IMR-90 (cell line): ENCODE measurements at regions not wholly inside any gene's neighbourhood (a gene's known extent, or its start where the extent isn't known, plus 50 kb on each side); places are given as distances from the start of the nearest gene placed in this dataset.

ENCODE experiments used
- ATAC-seq: fragments of 200-7000 bp; cut with Tn5 transposase; 2 replicates; pipeline ENCODE4 v1.9.1; 2020; ENCODE audit warnings: low read depth, mild to moderate bottlenecking, moderate library complexity
- BruUV-seq: library from RNA; stranded (reverse); fragments of 400-500 nt; replicated peaks from 2 replicates; lab custom pipeline; 2021; lab: Mats Ljungman, UMichigan
- CTCF ChIA-PET: fragments of 300-600 bp; formaldehyde crosslinking; extraction: SDS; loops from one replicate; lab custom pipeline; 2021; ENCODE audit warnings: antibody characterized with exemption; lab: Yijun Ruan, JAX
- POLR2A ChIA-PET: fragments of 300-600 bp; sonication (Branson Sonifier 250); formaldehyde crosslinking; loops from one replicate; lab custom pipeline; 2022; ENCODE audit warnings: antibody characterized with exemption; ENCODE audit not compliant: unreplicated experiment; lab: Charles Lee
- DNase-seq: peaks from one replicate; pipeline ENCODE4 v3.0.0; 2013
- H2AFZ ChIP-seq: replicated peaks from 2 replicates; pipeline ENCODE3; 2013; ENCODE audit warnings: low read length, mild to moderate bottlenecking; ENCODE audit not compliant: poor library complexity
- H2AK5ac ChIP-seq: 2 replicates; pipeline ENCODE4 v1.6.1; 2013; ENCODE audit warnings: low read depth, low read length, inconsistent platforms
- H2AK9ac ChIP-seq: replicated peaks from 2 replicates; pipeline ENCODE3; 2013; ENCODE audit warnings: mild to moderate bottlenecking, low read depth, low read length, moderate library complexity; ENCODE audit not compliant: poor library complexity
- H2BK120ac ChIP-seq: 2 replicates; pipeline ENCODE4 v1.6.1; 2013; ENCODE audit warnings: low read depth, low read length, inconsistent platforms
- H2BK15ac ChIP-seq: 3 replicates; pipeline ENCODE4 v1.6.1; 2013; ENCODE audit warnings: low read depth, low read length, inconsistent platforms
- H2BK20ac ChIP-seq: 2 replicates; pipeline ENCODE4 v1.6.1; 2013; ENCODE audit warnings: low read depth, mild to moderate bottlenecking, inconsistent platforms, low read length, moderate library complexity
- H2BK5ac ChIP-seq: 2 replicates; pipeline ENCODE4 v1.6.1; 2013; ENCODE audit warnings: mild to moderate bottlenecking, low read depth, low read length, inconsistent platforms; ENCODE audit not compliant: poor library complexity, severe bottlenecking
- H3K14ac ChIP-seq: replicated peaks from 2 replicates; pipeline ENCODE4 v1.6.1; 2013; ENCODE audit warnings: low read depth, low read length, inconsistent platforms
- H3K18ac ChIP-seq: 2 replicates; pipeline ENCODE4 v1.6.1; 2013; ENCODE audit warnings: low read depth, low read length, control low read depth
- H3K23ac ChIP-seq: 2 replicates; pipeline ENCODE4 v1.6.1; 2013; ENCODE audit warnings: low read depth, low read length, inconsistent platforms
- H3K27ac ChIP-seq: 2 replicates; pipeline ENCODE4 v1.5.1; 2013; ENCODE audit warnings: mild to moderate bottlenecking, control low read depth, low read length; ENCODE audit not compliant: insufficient read depth
- H3K27me3 ChIP-seq: 2 replicates; pipeline ENCODE4 v1.6.1; 2013; ENCODE audit warnings: low read length; ENCODE audit not compliant: control insufficient read depth, insufficient read depth
- H3K36me3 ChIP-seq: 2 replicates; pipeline ENCODE4 v1.6.1; 2013; ENCODE audit warnings: low read length, mixed read lengths; ENCODE audit not compliant: control insufficient read depth, insufficient read depth
- H3K4ac ChIP-seq: 2 replicates; pipeline ENCODE4 v1.6.1; 2013; ENCODE audit warnings: low read depth, low read length, inconsistent platforms
- H3K4me1 ChIP-seq: 2 replicates; pipeline ENCODE4 v1.6.1; 2013; ENCODE audit warnings: low read length, mixed read lengths; ENCODE audit not compliant: control insufficient read depth, insufficient read depth
- H3K4me2 ChIP-seq: 2 replicates; pipeline ENCODE4 v1.6.1; 2013; ENCODE audit warnings: low read depth, mild to moderate bottlenecking, control low read depth, low read length, moderate library complexity
- H3K4me3 ChIP-seq: 2 replicates; pipeline ENCODE4 v1.5.1; 2013; ENCODE audit warnings: low read depth, mild to moderate bottlenecking, control low read depth, low read length, moderate library complexity; ENCODE audit not compliant: insufficient read depth
- H3K56ac ChIP-seq: 2 replicates; pipeline ENCODE4 v1.6.1; 2013; ENCODE audit warnings: low read length, inconsistent platforms; ENCODE audit not compliant: insufficient read depth; ENCODE audit errors: extremely low read depth
- H3K79me1 ChIP-seq, 2 experiments: 2 replicates each; pipeline ENCODE4 v1.6.1; 2013; ENCODE audit warnings: low read length in 2 of 2, inconsistent platforms in 1 of 2, low read depth in 1 of 2
- H3K9ac ChIP-seq: 2 replicates; pipeline ENCODE4 v1.6.1; 2013; ENCODE audit warnings: low read depth, low read length, control low read depth
- H3K9me1 ChIP-seq: 2 replicates; pipeline ENCODE4 v1.6.1; 2013; ENCODE audit warnings: low read length, inconsistent platforms; ENCODE audit not compliant: insufficient read depth
- H3K9me3 ChIP-seq: 2 replicates; pipeline ENCODE4 v1.6.1; 2013; ENCODE audit warnings: low read length; ENCODE audit not compliant: control insufficient read depth, insufficient read depth
- H4K20me1 ChIP-seq: 2 replicates; pipeline ENCODE4 v1.6.1; 2013; ENCODE audit warnings: low read length, inconsistent platforms; ENCODE audit not compliant: insufficient read depth
- H4K5ac ChIP-seq: 2 replicates; pipeline ENCODE4 v1.6.1; 2013; ENCODE audit warnings: mild to moderate bottlenecking, low read depth, low read length, control low read depth
- H4K8ac ChIP-seq, 2 experiments: 2 replicates each; pipeline ENCODE4 v1.6.1; 2013; ENCODE audit warnings: low read depth in 2 of 2, low read length in 2 of 2, control low read depth in 1 of 2, inconsistent platforms in 1 of 2
- H4K91ac ChIP-seq: 2 replicates; pipeline ENCODE4 v1.6.1; 2013; ENCODE audit warnings: low read depth, low read length, inconsistent platforms; ENCODE audit not compliant: insufficient read depth
- BHLHE40 ChIP-seq: fragments of 150-350 bp; IDR thresholded peaks from 2 replicates; pipeline ENCODE4 v1.6.1; 2016; ENCODE audit warnings: mild to moderate bottlenecking, low read depth, low read length
- CEBPB ChIP-seq: IDR thresholded peaks from 2 replicates; pipeline ENCODE4 v1.6.1; 2012; ENCODE audit warnings: low read depth, low read length, improper control_type of control experiment
- CHD1 ChIP-seq: IDR thresholded peaks from 2 replicates; pipeline ENCODE4 v1.6.1; 2012; ENCODE audit warnings: low read depth, low read length, improper control_type of control experiment
- ELK1 ChIP-seq: fragments of 150-350 bp; IDR thresholded peaks from 2 replicates; pipeline ENCODE4 v1.6.1; 2016; ENCODE audit warnings: low read depth, mild to moderate bottlenecking, low read length, moderate library complexity, borderline replicate concordance
- FOS ChIP-seq: fragments of 150-350 bp; IDR thresholded peaks from 2 replicates; pipeline ENCODE4 v1.6.1; 2016; ENCODE audit warnings: low read depth, low read length
- MAFK ChIP-seq: IDR thresholded peaks from 2 replicates; pipeline ENCODE4 v1.6.1; 2012; ENCODE audit warnings: low read depth, low read length, improper control_type of control experiment
- MAZ ChIP-seq: IDR thresholded peaks from 2 replicates; pipeline ENCODE4 v1.6.1; 2012; ENCODE audit warnings: low read depth, mild to moderate bottlenecking, low read length, improper control_type of control experiment, moderate library complexity, borderline replicate concordance
- MXI1 ChIP-seq: IDR thresholded peaks from 2 replicates; pipeline ENCODE4 v1.6.1; 2012; ENCODE audit warnings: low read depth, mild to moderate bottlenecking, low read length, moderate library complexity, borderline replicate concordance
- NFE2L2 ChIP-seq: fragments of 150-350 bp; IDR thresholded peaks from 2 replicates; pipeline ENCODE4 v1.6.1; 2016; ENCODE audit warnings: low read depth, mild to moderate bottlenecking, low read length
- POLR2A ChIP-seq: IDR thresholded peaks from 2 replicates; pipeline ENCODE4 v1.6.1; 2012; ENCODE audit warnings: mild to moderate bottlenecking, low read depth, low read length
- RAD21 ChIP-seq: IDR thresholded peaks from 2 replicates; pipeline ENCODE4 v1.6.1; 2012; ENCODE audit warnings: low read length, improper control_type of control experiment
- RCOR1 ChIP-seq: IDR thresholded peaks from 2 replicates; pipeline ENCODE4 v1.6.1; 2012; ENCODE audit warnings: mild to moderate bottlenecking, low read length, improper control_type of control experiment; ENCODE audit not compliant: insufficient replicate concordance
- RFX5 ChIP-seq: IDR thresholded peaks from 2 replicates; pipeline ENCODE4 v1.8.0; 2012; ENCODE audit warnings: low read depth, mild to moderate bottlenecking, low read length, moderate library complexity
- SMC3 ChIP-seq: fragments of 150-350 bp; IDR thresholded peaks from 2 replicates; pipeline ENCODE4 v1.6.1; 2016; ENCODE audit warnings: low read depth, mild to moderate bottlenecking, antibody characterized with exemption, low read length, moderate library complexity
- WGBS, 2 experiments: methylation state at CpG; one replicate each; pipeline versions ENCODE4 v1.1.5 to v1.1.7; 2013; ENCODE audit warnings: missing lambda C conversion rate in 2 of 2; ENCODE audit not compliant: insufficient read length in 1 of 2; ENCODE audit errors: extremely low coverage in 2 of 2; 5-methylcytosine and 5-hydroxymethylcytosine counted together
- dilution Hi-C: fragments of 300-500 bp; cut with HindIII; formaldehyde crosslinking; loops from one replicate; pipeline ENCODE4 v1.14.3; 2018; ENCODE audit warnings: low sequenced_read_pairs; ENCODE audit not compliant: unreplicated experiment
- in situ Hi-C: fragments of 300-500 bp; cut with MboI; formaldehyde crosslinking; loops from 3 replicates; pipeline ENCODE4 v1.14.3; 2019; ENCODE audit warnings: low sequenced_read_pairs, inconsistent platforms, mixed read lengths
- intact Hi-C: fragments of 100-400 bp; cut with micrococcal nuclease; formaldehyde crosslinking; loops from 2 replicates; pipeline ENCODE4 v1.10.0; 2022
- TF ChIP-seq, protein P1 (sequence below): fragments of 150-350 bp; IDR thresholded peaks from 2 replicates; pipeline ENCODE4 v1.6.1; 2017; ENCODE audit warnings: mild to moderate bottlenecking, antibody characterized with exemption, low read length, low read depth
- TF ChIP-seq, protein P2 (sequence below): conservative IDR thresholded peaks from 2 replicates; pipeline ENCODE4 v1.5.1; 2012; ENCODE audit warnings: mild to moderate bottlenecking, low read depth, low read length, improper control_type of control experiment

DNA sequence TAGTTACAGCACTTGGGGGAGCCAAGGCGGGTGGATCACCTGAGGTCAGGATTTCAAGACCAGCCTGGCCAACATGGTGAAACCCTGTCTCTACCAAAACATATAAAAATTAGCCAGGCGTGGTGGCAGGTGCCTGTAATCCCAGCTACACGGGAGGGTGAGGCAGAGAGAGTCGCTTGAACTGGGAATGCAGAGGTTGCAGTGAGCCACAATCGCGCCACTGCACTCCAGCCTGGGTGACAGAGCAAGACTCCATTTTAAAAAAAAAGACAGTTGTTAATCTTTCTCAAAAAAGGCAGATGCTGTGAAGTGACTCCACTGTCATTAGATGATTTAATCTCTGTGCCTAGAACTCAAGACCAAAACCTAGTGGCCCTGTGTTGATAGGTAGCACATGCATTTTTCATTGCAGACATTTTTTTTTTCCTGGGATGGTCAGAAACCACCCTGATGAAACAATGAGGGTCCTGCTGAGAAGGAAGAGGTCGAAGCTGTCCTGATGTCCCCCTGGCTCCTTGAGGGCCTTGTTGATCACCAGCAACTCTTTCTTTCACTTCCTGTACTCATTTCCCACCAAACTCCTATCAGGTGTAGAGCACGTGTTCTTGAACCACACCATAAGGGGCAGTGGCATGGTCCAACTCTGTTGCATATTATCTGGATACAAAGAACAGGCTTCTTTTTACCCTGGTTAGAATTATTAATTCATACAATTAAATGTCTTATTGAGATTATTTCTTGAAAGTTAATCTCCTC lies 382.2 kb downstream of the ICE1 start:
- in situ Hi-C loops (no loop called here), intact Hi-C loops (no loop called here), dilution Hi-C loops (no loop called here)
- Histone ChIP-seq H4K20me1 (no peaks in the 10 kb centered on the region), H3K4me2 (no peak overlapping the region), H2AK9ac (no peak overlapping the region), H3K27me3 (no peaks in the 10 kb centered on the region), H3K27ac (no peak overlapping the region), H2BK5ac (no peak overlapping the region), H3K9me3 (peaks cover 21% of the 10 kb centered on the region), H2BK20ac (no peak overlapping the region), H3K4ac (no peak overlapping the region), H3K4me1 (no peaks in the 10 kb centered on the region), H3K9ac (no peak overlapping the region), H4K91ac (no peak overlapping the region), H3K18ac (no peak overlapping the region), H4K8ac (no peak overlapping the region), H3K9me1 (no peaks in the 10 kb centered on the region), H3K14ac (no peak overlapping the region), H4K5ac (no peak overlapping the region), H3K79me1 (no peaks in the 10 kb centered on the region), H2AK5ac (no peak overlapping the region), H2BK120ac (no peak overlapping the region), H3K36me3 (no peaks in the 10 kb centered on the region), H3K23ac (no peak overlapping the region), H2BK15ac (no peak overlapping the region), H3K4me3 (no peak overlapping the region), H2AFZ (no peak overlapping the region), H3K56ac (no peak overlapping the region)
- ChIA-PET POLR2A (no interaction called here), CTCF (no interaction called here)
- no TSS peak for BruUV-seq
- ATAC-seq (no peak), DNase-seq (no peak)
- TF ChIP-seq RFX5 = no peak
- no peak for TF ChIP-seq FOS
- no peak for TF ChIP-seq MXI1
- TF ChIP-seq MAFK = no peak
- no peak for TF ChIP-seq CEBPB
- no peak for TF ChIP-seq NFE2L2
- TF ChIP-seq ELK1 = no peak
- no peak for TF ChIP-seq MAZ
- TF ChIP-seq, protein P1, sequence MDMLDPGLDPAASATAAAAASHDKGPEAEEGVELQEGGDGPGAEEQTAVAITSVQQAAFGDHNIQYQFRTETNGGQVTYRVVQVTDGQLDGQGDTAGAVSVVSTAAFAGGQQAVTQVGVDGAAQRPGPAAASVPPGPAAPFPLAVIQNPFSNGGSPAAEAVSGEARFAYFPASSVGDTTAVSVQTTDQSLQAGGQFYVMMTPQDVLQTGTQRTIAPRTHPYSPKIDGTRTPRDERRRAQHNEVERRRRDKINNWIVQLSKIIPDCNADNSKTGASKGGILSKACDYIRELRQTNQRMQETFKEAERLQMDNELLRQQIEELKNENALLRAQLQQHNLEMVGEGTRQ = no peak
- no peak for TF ChIP-seq RCOR1
- no peak for TF ChIP-seq CHD1
- TF ChIP-seq, protein P2, sequence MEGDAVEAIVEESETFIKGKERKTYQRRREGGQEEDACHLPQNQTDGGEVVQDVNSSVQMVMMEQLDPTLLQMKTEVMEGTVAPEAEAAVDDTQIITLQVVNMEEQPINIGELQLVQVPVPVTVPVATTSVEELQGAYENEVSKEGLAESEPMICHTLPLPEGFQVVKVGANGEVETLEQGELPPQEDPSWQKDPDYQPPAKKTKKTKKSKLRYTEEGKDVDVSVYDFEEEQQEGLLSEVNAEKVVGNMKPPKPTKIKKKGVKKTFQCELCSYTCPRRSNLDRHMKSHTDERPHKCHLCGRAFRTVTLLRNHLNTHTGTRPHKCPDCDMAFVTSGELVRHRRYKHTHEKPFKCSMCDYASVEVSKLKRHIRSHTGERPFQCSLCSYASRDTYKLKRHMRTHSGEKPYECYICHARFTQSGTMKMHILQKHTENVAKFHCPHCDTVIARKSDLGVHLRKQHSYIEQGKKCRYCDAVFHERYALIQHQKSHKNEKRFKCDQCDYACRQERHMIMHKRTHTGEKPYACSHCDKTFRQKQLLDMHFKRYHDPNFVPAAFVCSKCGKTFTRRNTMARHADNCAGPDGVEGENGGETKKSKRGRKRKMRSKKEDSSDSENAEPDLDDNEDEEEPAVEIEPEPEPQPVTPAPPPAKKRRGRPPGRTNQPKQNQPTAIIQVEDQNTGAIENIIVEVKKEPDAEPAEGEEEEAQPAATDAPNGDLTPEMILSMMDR = no peak
- no peak for TF ChIP-seq BHLHE40
- TF ChIP-seq RAD21 = no peak
- TF ChIP-seq SMC3 = no peak
- no peak for TF ChIP-seq POLR2A
- no CpG with 5 or more reads among the region's 8 CpGs for WGBS, 2 experiments
